ENCODE measurements at regions not wholly inside any gene's neighbourhood (a gene's known extent, or its start where the extent isn't known, plus 50 kb on each side); places are given as distances from the start of the nearest gene placed in this dataset.

- POLR2A ChIA-PET, result no interaction called here
- intact Hi-C loops (cut with micrococcal nuclease), result no loop called here
- CTCF ChIA-PET, result no interaction called here
- Mint-ChIP-seq H3K4me3 (no peak overlapping the region), H3K4me1 (no peaks in the 10 kb centered on the region), H3K27me3 (no peaks in the 10 kb centered on the region), H3K36me3 (ENCODE audit: low read depth) (peaks cover 39% of the 10 kb centered on the region), H3K27ac (no peak overlapping the region), H3K9me3 (no peaks in the 10 kb centered on the region)
- DNase-seq (no peak), ATAC-seq (ENCODE audit: low read depth) (no peak)
- no peak for TF ChIP-seq CTCF (IDR thresholded peaks at IDR 0.05)
Measured at GRCh38 chr13:73779881-73780280, 354.3 kb downstream of the KLF12 start.

- Mint-ChIP-seq H3K27me3 (no peaks in the 10 kb centered on the region), H3K27ac (no peak overlapping the region), H3K4me3 (no peak overlapping the region), H3K36me3 (ENCODE audit: low read depth) (peaks cover 41% of the 10 kb centered on the region), H3K4me1 (no peaks in the 10 kb centered on the region), H3K9me3 (no peaks in the 10 kb centered on the region)
- intact Hi-C loops (cut with micrococcal nuclease), result no loop called here
- ChIA-PET POLR2A (no interaction called here), CTCF (interaction anchor here (1.4 kb wide), 1 partner anchor 10 kb away, joined by 3 read pairs; no protein-coding TSS in a partner anchor)
- DNase-seq (no peak), ATAC-seq (ENCODE audit: low read depth) (no peak)
- no peak for TF ChIP-seq CTCF (IDR thresholded peaks at IDR 0.05)
Measured at GRCh38 chr13:73778242-73778864, 355.9 kb downstream of the KLF12 start.

- H3K27me3 Mint-ChIP-seq, result no peaks in the 10 kb centered on the region
- peaks cover 47% of the 10 kb centered on the region for H3K36me3 Mint-ChIP-seq (ENCODE audit: low read depth)
- H3K9me3 Mint-ChIP-seq, result no peaks in the 10 kb centered on the region
- DNase-seq, result no peak
- no peak overlapping the region for H3K4me3 Mint-ChIP-seq
- H3K27ac Mint-ChIP-seq, result no peak overlapping the region
- POLR2A ChIA-PET, result no interaction called here
- no peak for TF ChIP-seq CTCF (IDR thresholded peaks at IDR 0.05)
- no peak for ATAC-seq (ENCODE audit: low read depth)
- CTCF ChIA-PET, result no interaction called here
- intact Hi-C loops (cut with micrococcal nuclease), result no loop called here
- H3K4me1 Mint-ChIP-seq, result no peaks in the 10 kb centered on the region
Measured at GRCh38 chr13:73777134-73777533, 357.1 kb downstream of the KLF12 start.

- ATAC-seq (ENCODE audit: low read depth) (no peak), DNase-seq (no peak)
- intact Hi-C loops (cut with micrococcal nuclease), result no loop called here
- no peak overlapping the region for H3K27ac Mint-ChIP-seq
- no peak for TF ChIP-seq CTCF (IDR thresholded peaks at IDR 0.05)
- no peaks in the 10 kb centered on the region for H3K9me3 Mint-ChIP-seq
- H3K4me3 Mint-ChIP-seq, result no peak overlapping the region
- ChIA-PET POLR2A (no interaction called here), CTCF (no interaction called here)
- no peaks in the 10 kb centered on the region for H3K27me3 Mint-ChIP-seq
- peaks cover 49% of the 10 kb centered on the region for H3K36me3 Mint-ChIP-seq (ENCODE audit: low read depth)
- H3K4me1 Mint-ChIP-seq, result no peaks in the 10 kb centered on the region
Measured at GRCh38 chr13:73776151-73776785, 357.9 kb downstream of the KLF12 start.

GRCh38 chr13:73773168-73773549 is 361.0 kb downstream of the KLF12 start:
- CTCF ChIA-PET, result no interaction called here
- intact Hi-C loops (cut with micrococcal nuclease), result no loop called here
- peaks cover 9% of the 10 kb centered on the region for H3K4me1 Mint-ChIP-seq
- H3K36me3 Mint-ChIP-seq (ENCODE audit: low read depth), result peaks cover 37% of the 10 kb centered on the region
- POLR2A ChIA-PET, result no interaction called here
- no peak for TF ChIP-seq CTCF (IDR thresholded peaks at IDR 0.05)
- no peaks in the 10 kb centered on the region for H3K9me3 Mint-ChIP-seq
- no peak for DNase-seq
- H3K27me3 Mint-ChIP-seq, result no peaks in the 10 kb centered on the region
- no peak for ATAC-seq (ENCODE audit: low read depth)
- no peak overlapping the region for H3K4me3 Mint-ChIP-seq
- no peak overlapping the region for H3K27ac Mint-ChIP-seq

All from activated B cell treated with CpG ODN at 0.5 μM for 24 hours (primary cell).